Stimulated activated CD4-positive, alpha-beta T cell treated with anti-CD3 and anti-CD28 coated beads, Interleukin-1b, Interleukin-23, amount 100 ng/mL, for 24 hours (primary cell): ENCODE measurements at regions not wholly inside any gene's neighbourhood (a gene's known extent, or its start where the extent isn't known, plus 50 kb on each side); places are given as distances from the start of the nearest gene placed in this dataset.

ENCODE experiments used
- DNase-seq, 4 experiments: peaks; one replicate each; pipeline ENCODE4 v3.0.0-alpha.2; 2020; ENCODE audit warnings: low read depth in 4 of 4, low spot score in 1 of 4

- DNase-seq, result no peak
Measured at GRCh38 chr4:38189445-38189844, 229.2 kb downstream of the PTTG2 start.

DNA sequence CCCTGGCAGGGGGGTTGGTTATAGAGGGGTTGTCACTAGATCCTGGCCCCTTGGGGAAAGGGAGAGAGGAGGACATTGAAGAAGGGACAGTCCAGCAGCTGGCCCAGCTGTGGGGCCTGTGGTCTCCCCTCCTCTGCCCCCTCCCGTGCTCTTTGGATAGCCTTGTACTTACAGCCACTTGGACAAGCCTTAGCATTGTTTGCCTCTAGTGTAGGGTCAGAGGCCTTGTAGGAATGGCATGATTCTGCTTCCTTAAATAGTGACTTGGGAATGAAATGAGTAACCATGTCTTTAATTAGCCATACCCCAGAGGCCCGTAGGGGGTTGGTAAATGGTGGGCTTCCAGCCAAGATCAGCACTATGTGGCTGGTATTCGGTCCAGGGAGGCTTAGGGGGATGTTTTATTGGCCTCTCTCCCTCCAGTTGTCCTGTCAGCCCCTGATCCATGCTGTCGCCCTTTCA, 230.6 kb downstream of the PTTG2 start:
- no peak for DNase-seq

DNA sequence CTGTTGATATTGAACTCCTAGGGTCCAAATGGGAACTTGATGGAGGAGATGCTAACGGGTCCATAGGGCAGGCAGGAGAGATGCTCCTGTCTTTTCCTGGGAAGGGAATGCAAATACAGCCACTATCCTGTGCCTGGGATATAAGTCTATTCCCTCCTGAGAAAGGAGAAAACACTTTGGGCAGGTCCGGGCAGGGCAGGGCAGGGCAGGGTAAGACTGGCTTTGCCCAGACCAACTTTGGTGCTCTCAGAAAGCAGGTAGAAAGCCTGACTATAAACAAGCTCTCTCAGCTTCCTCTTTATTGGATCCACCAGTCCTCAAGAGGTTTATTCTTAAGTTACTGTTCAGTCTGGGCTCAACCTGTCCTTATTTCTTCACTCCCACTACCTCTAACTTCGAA, 232.3 kb downstream of the PTTG2 start:
- DNase-seq, result no peak

- DNase-seq, result no peak
Measured at GRCh38 chr4:38193236-38193863, 233.2 kb downstream of the PTTG2 start.

DNA sequence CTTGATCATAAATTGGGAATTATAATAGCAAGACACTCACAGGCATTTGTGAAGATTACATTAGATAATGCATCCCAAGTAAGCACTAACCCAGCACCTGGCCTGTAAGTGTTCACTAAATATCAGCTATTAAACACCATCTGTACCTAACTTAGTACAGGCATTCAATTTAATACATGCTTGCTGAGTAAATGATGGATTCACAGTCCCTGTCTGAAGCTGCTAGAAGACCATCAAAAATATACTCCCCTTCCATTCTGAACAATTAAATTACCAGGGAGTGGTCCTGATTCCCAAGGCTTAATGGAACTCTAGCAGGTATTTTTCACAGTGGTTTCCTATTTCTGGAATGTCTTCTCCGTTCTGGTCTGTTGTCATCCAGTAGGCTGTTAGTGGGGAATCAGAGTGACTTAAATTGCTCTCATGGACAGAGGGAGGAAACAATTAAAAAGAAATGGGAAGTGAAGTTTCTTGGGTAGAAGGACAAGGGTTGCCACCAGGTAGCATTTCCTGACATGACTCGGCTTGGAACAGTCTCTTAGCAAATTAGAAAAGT, 233.9 kb downstream of the PTTG2 start:
- DNase-seq, result no peak

DNA sequence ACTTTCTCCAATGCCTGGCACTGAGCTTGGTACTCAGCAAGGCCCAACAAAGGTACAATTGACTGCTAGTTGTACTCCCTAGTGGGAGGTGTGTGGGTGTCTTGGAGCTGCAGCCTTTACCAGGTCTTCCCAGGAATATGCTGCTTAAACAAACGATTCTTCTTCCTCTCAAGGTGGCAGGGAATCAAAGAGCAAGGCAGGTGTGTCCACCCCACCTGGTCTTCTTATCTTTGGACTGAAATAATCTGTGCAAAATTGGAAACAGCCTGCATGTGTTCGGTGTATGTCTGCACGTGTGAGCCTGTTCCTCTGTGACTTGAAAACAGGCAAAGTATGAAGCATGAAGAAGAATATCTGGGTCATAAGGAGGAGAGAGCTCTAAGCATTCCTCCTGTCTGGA, 235.3 kb downstream of the PTTG2 start:
- no peak for DNase-seq

DNA sequence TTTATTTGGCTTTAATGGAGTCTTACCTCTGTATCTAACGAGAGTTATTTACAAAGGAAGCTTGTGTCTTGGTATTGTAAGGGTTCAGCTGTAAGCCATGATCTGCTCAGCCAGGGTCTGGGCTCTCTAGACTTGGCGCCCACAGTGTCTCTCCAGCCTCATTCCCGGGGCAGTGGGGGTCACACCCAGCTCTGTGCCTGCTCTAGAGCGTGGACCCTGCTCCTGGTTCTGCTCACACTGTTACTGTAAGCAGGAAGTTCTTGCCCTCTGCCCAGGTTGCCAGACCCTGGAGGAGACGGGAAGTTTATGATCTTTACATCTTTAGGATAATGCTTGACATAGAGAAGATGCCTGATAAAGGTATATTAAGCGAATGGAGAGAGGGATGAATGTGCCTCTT, 235.7 kb downstream of the PTTG2 start:
- DNase-seq, result no peak

DNA sequence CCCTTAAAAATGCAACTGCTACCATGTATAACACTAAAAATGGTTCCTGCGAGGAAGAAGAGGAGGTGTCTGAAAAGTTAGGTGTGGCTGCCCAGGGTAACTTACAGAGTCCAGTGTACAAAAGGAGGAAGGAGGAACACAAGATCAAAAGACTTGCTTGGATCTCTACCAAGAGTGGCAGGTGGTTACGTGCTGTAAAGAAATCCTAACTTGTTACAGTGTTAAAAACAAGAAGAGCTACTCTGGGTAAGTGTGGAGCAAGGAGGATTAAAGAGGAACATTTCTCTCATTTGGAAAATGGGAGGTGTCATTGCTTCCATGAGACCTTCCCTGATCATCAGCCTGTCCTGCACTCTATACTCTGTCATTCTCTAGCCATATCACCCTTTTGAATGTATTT, 242.0 kb downstream of the PTTG2 start:
- no peak for DNase-seq

GRCh38 chr4:38203609-38204008, 243.4 kb downstream of the PTTG2 start:
- DNase-seq, result no peak

- DNase-seq, result no peak
Measured at GRCh38 chr4:38204339-38205035, 244.3 kb downstream of the PTTG2 start.

DNA sequence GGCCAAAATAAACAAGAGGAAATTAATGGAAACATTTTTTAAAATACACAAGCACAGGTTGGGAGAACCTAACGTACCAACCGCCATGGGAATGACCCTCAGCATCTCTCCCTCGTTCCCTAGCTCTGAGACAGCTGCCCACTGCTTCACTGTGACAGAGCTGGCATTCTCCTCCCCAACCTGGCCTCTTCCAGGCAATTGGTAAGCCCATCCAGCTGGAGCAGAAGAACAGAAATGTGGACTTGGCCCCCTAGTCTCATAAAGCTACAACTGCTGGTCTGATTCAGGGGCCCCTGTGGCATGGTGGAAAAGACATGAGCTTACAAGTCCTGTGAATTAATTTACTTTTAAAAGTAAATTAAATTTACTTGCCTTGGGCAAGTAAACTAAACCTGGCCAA, 245.1 kb downstream of the PTTG2 start:
- no peak for DNase-seq

GRCh38 chr4:38207110-38207457, 246.9 kb downstream of the PTTG2 start:
- DNase-seq, result no peak

GRCh38 chr4:38209654-38210053, 249.5 kb downstream of the PTTG2 start:
- DNase-seq, result no peak

DNA sequence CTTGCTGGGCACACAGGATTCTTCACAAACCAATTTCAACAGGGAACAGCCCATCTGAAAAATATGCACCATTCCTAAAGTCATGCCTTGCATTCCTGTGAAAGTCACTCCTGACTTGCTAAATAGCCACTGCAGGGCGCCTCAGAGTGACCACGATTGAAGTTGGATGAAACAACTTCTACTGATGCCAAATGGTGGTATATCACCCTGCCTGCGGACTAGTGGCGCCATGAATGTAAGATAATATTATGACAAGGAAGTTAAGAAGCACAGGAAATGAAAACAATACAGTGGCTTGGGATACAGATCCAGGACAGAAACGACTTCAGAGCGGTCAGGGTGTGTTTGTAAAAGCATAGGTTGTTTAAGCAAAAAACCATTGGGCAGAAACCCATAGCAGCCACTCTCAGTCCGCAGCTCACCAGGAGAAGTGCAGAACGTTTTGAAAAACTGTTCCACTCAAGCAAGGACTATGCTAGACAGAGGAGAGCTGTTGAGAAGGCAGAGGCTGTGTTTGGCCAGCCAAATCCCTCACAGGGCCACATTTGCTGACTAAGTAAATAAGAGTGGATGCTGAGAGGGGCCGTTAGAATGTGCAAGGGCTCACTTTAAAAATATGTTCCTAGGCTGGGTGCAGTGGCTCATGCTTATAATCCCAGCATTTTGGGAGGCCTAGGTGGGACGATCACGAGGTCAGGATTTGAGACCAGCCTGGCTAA, 250.4 kb downstream of the PTTG2 start:
- DNase-seq, result no peak

DNA sequence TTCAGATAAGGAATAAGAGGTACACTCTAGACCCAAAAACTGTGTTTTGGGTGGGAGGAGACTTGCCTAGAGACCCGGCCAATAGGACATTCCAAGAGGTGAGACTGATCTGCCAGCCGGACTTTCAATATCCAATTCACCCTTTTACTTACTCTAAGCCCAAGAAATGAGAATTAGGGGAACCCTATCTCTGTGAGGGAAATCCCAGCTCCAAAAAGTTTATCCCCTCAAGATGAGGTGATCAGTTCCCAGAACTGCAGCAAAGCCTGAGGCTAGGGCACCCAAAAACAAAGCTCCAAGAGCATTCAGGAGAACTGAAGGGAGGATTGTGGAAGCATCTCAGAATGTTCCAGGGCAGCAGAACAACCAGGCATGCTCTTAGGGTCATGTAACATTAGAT, 251.7 kb downstream of the PTTG2 start:
- DNase-seq, result no peak

- no peak for DNase-seq
Measured at GRCh38 chr4:38213083-38213805, 253.0 kb downstream of the PTTG2 start.

DNA sequence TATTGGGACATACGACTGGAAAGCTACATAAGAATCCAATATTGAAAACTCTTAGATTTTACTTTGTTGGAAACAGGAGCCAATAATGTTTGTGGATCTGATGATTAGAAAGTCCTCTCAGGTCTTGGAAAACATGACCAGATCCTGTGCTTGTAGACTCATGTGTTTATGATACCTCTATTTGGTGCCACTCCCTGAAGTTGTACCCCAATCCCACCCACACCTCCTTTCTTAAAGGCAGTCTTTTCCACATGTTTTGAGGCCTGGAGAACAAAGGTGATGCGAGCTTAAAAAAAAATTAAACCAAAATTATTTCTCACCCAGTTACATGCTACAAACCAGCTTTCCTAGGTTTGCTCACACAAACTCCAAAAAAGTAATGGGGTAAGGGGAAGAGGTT, 262.7 kb downstream of the PTTG2 start:
- DNase-seq, result no peak

DNA sequence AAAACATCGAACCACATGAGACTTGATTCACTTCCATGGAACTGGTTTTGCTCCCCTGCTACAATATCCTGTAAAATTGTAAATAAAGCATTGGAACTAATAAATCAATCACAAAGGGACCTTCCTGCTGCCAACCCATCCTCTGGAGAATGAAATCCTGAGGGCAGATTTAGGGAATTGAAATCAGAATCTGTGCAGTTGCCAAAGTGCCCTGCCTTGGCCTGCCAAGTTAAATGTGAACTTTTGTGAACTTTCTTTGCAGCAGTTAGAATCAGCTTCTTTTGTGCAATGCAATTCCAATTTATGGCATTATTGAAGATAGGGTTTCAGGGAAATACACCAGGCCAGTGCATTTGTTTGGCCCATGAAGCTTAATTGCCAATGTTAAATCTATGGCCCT, 263.1 kb downstream of the PTTG2 start:
- DNase-seq, result no peak

DNA sequence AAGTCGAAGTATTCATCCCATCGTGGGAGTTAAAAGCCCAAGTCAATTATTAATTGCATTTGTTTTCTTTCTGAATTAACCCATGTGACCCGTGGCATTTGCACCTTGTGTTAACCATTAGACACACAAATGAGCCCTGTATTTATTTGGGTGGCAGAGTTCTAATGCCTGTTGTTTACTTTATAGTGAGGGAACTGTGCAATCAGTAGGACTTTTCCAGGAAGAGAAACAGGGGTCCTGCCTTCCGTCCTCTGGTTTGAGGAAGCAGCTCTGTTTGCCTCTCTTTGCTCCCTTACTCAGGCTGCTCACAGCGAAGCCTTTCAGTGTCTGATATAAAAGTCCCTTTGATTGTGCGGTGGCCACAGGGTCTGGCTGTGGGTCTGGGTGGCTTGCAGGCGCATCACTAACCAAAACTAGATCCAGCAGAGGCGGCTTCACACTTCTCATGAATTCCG, 263.6 kb downstream of the PTTG2 start:
- DNase-seq, result no peak

DNA sequence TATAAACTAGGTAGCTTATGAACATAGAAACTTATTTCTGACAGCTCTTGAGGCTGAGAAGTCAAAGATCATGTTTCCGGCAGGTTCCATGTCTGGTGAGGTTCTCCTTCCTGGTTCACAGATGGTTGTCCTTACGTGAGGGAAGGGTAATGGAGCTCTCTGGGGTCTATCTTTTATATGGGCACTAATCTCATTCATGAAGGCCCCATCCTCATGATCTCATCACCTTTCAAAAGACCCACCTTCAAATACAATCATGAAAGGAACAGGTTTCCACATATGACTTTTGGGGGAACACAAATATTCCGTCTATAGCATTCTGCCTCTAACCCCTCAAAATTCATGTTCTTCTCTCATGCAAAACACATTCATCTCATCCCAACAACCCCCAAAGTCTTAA, 264.7 kb downstream of the PTTG2 start:
- DNase-seq, result no peak

DNA sequence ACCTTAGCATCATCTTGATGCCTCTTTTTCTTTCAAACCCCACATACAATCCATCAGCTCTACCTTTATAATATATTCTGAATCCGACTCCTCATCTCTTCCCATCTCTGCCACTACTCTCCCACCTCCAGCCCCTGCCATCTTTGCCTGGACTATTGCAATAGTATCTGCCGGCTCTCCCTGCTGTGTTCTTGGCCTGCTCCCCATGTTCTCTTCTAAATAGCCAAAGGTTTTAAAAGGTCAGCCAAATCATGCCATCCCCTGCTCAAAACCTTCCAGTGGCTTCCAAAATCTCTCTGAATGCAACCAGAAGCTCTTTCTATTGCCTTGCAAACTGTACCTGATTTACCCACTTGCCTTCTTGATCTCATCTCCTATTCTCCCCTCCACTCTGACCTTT, 266.0 kb downstream of the PTTG2 start:
- no peak for DNase-seq
